ENCODE measurements at regions not wholly inside any gene's neighbourhood (a gene's known extent, or its start where the extent isn't known, plus 50 kb on each side); places are given as distances from the start of the nearest gene placed in this dataset.

DNA sequence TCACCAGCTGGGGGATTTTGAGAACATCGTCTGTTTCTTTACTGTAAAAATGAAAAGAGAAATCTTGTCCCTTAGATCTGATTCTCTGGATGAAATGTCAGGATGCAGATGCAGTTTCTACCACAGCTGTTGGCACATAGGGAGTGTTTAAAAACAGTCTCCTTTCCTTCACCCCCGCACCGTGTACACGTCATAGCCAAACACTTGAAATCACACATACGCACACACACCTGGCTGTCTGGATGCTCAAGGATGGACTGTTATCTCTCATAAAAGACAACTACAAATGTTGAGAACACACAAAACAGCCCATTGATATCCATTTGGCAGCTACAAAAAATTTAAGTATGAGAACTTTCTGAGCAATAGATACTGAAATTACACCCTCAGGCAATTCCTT, 275.8 kb upstream of the CLNK start:
- no peaks in the 10 kb centered on the region for H3K27me3 ChIP-seq (ENCODE audit: control insufficient read depth, insufficient read depth, low read length)
- no peak for DNase-seq (ENCODE audit: low read depth)
- H3K36me3 ChIP-seq (ENCODE audit: control insufficient read depth, insufficient read depth, low read length) = no peaks in the 10 kb centered on the region
- H3K4me3 ChIP-seq (ENCODE audit: low read depth, low read length) = no peak overlapping the region
- TF ChIP-seq, protein P1, sequence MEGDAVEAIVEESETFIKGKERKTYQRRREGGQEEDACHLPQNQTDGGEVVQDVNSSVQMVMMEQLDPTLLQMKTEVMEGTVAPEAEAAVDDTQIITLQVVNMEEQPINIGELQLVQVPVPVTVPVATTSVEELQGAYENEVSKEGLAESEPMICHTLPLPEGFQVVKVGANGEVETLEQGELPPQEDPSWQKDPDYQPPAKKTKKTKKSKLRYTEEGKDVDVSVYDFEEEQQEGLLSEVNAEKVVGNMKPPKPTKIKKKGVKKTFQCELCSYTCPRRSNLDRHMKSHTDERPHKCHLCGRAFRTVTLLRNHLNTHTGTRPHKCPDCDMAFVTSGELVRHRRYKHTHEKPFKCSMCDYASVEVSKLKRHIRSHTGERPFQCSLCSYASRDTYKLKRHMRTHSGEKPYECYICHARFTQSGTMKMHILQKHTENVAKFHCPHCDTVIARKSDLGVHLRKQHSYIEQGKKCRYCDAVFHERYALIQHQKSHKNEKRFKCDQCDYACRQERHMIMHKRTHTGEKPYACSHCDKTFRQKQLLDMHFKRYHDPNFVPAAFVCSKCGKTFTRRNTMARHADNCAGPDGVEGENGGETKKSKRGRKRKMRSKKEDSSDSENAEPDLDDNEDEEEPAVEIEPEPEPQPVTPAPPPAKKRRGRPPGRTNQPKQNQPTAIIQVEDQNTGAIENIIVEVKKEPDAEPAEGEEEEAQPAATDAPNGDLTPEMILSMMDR (IDR thresholded peaks at IDR 0.05; ENCODE audit: insufficient read depth, low read length, poor library complexity, severe bottlenecking) = no peak

GRCh38 chr4:10959586-10959985, 275.0 kb upstream of the CLNK start:
- H3K4me3 ChIP-seq (ENCODE audit: low read depth, low read length) = no peak overlapping the region
- no peak for DNase-seq (ENCODE audit: low read depth)
- TF ChIP-seq, protein P1 (IDR thresholded peaks at IDR 0.05; ENCODE audit: insufficient read depth, low read length, poor library complexity, severe bottlenecking) = no peak
- H3K36me3 ChIP-seq (ENCODE audit: control insufficient read depth, insufficient read depth, low read length) = no peaks in the 10 kb centered on the region
- no peaks in the 10 kb centered on the region for H3K27me3 ChIP-seq (ENCODE audit: control insufficient read depth, insufficient read depth, low read length)

GRCh38 chr4:10958226-10958856, 273.8 kb upstream of the CLNK start:
- no peaks in the 10 kb centered on the region for H3K36me3 ChIP-seq (ENCODE audit: control insufficient read depth, insufficient read depth, low read length)
- H3K27me3 ChIP-seq (ENCODE audit: control insufficient read depth, insufficient read depth, low read length) = no peaks in the 10 kb centered on the region
- no peak for DNase-seq (ENCODE audit: low read depth)
- H3K4me3 ChIP-seq (ENCODE audit: low read depth, low read length) = no peak overlapping the region
- TF ChIP-seq, protein P1 (IDR thresholded peaks at IDR 0.05; ENCODE audit: insufficient read depth, low read length, poor library complexity, severe bottlenecking) = no peak

- no peak for DNase-seq (ENCODE audit: low read depth)
- TF ChIP-seq, protein P1 (IDR thresholded peaks at IDR 0.05; ENCODE audit: insufficient read depth, low read length, poor library complexity, severe bottlenecking) = no peak
- H3K27me3 ChIP-seq (ENCODE audit: control insufficient read depth, insufficient read depth, low read length) = no peaks in the 10 kb centered on the region
- H3K4me3 ChIP-seq (ENCODE audit: low read depth, low read length) = no peak overlapping the region
- H3K36me3 ChIP-seq (ENCODE audit: control insufficient read depth, insufficient read depth, low read length) = no peaks in the 10 kb centered on the region
Observed at GRCh38 chr4:10951306-10951705, 266.7 kb upstream of the CLNK start.

GRCh38 chr4:10949039-10949733, 264.6 kb upstream of the CLNK start:
- TF ChIP-seq, protein P1 (IDR thresholded peaks at IDR 0.05; ENCODE audit: insufficient read depth, low read length, poor library complexity, severe bottlenecking) = no peak
- H3K27me3 ChIP-seq (ENCODE audit: control insufficient read depth, insufficient read depth, low read length) = no peaks in the 10 kb centered on the region
- H3K36me3 ChIP-seq (ENCODE audit: control insufficient read depth, insufficient read depth, low read length) = no peaks in the 10 kb centered on the region
- H3K4me3 ChIP-seq (ENCODE audit: low read depth, low read length) = no peak overlapping the region
- no peak for DNase-seq (ENCODE audit: low read depth)

GRCh38 chr4:10947898-10948297, 263.3 kb upstream of the CLNK start:
- TF ChIP-seq, protein P1 (IDR thresholded peaks at IDR 0.05; ENCODE audit: insufficient read depth, low read length, poor library complexity, severe bottlenecking) = no peak
- H3K27me3 ChIP-seq (ENCODE audit: control insufficient read depth, insufficient read depth, low read length) = no peaks in the 10 kb centered on the region
- no peak for DNase-seq (ENCODE audit: low read depth)
- no peak overlapping the region for H3K4me3 ChIP-seq (ENCODE audit: low read depth, low read length)
- H3K36me3 ChIP-seq (ENCODE audit: control insufficient read depth, insufficient read depth, low read length) = no peaks in the 10 kb centered on the region

Data from kidney epithelial cell (primary cell).